Cerebellar cortex (tissue), 1 donor: ENCODE measurements at regions not wholly inside any gene's neighbourhood (a gene's known extent, or its start where the extent isn't known, plus 50 kb on each side); places are given as distances from the start of the nearest gene placed in this dataset.

ENCODE experiments used
- DNase-seq: peaks from one replicate; pipeline ENCODE4 v3.0.0-alpha.2; 2015; ENCODE audit warnings: low spot score

GRCh38 chr9:99365233-99365980, 143.3 kb downstream of the SEC61B start:
- no peak for DNase-seq

DNA sequence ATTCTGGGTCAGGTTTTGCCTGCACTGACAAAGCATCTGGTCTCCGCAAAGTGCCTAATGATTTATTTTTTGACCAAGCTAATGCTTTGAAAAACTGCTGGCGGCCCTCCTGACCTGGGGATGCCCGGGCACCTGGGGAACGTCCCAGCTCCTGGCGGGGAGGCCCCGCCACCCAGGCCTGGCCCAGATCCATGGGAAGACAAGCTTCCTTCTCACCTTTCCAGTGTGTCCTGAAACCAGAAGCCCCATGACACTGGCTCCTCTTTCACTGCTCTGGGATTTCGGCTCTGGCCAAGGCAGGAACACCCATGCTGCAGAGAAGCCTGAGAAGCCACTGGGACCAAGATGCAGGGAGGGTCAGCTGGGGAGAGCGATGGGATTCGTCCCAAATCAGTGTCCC, 144.1 kb downstream of the SEC61B start:
- no peak for DNase-seq

GRCh38 chr9:99366621-99367020, 144.5 kb downstream of the SEC61B start:
- no peak for DNase-seq

GRCh38 chr9:99368341-99369326, 146.6 kb downstream of the SEC61B start:
- peak; percentile 66 for DNase-seq

GRCh38 chr9:99369327-99369722, 147.2 kb downstream of the SEC61B start:
- no peak for DNase-seq

DNA sequence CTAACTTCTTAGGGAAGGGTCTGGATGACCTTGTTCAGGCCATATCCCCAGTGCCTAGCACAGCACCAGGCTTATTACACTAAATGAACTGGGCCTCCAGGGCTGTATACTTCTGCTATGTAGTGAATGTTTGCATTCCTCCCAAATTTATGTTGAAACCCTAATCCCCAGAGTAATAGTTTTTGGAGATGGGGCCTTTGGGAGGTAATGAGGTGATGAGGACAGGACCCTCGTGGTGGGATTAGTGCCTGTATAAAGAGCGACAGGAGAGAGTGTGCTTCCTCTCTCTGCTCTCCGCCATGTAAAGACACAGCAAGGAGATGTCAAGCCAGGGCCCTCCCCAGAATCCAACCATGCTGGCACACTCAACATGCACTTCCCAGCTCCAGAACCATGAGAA, 148.3 kb downstream of the SEC61B start:
- no peak for DNase-seq

DNA sequence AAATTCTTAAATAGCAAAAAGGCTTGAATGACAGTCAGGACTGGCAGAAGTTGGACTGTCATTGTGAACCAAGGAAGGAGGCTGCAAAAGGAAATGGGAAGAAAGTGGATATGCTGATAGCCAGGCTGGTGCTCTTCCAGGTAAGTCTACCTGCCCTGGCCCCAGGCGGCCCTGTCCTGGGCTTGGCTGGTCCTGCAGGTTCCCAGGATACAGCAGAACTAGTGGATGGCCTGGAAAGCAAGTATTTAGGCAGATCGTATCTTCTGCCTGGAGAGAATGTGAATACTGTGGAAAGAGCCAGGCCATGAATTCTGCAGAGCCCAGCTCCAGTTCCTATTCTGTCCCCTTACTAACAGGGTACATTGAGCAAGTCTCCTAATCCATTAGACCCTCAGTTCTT, 149.3 kb downstream of the SEC61B start:
- no peak for DNase-seq

- DNase-seq: peak; percentile 96
Observed at GRCh38 chr9:99373912-99374311, 151.8 kb downstream of the SEC61B start.

GRCh38 chr9:99374793-99375192, 152.7 kb downstream of the SEC61B start:
- no peak for DNase-seq

DNA sequence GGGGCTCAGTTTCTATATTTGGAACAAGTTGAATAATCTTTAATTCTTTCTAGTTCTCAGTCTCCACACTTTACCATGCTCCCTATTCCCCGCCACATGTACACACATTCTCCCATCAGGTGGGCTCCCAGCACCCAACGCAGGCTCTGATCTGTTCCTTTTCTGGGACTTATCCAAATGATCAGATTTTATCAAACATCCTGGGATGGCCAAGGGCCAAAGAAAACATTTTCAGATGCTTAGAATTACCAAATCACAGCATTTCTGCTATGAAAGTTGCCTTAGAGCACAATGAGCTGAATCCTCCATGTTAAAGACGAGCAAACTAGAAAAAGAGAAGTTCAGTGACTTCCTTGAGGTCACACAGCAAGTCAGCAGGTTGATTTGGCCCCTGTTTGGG, 153.4 kb downstream of the SEC61B start:
- no peak for DNase-seq

DNA sequence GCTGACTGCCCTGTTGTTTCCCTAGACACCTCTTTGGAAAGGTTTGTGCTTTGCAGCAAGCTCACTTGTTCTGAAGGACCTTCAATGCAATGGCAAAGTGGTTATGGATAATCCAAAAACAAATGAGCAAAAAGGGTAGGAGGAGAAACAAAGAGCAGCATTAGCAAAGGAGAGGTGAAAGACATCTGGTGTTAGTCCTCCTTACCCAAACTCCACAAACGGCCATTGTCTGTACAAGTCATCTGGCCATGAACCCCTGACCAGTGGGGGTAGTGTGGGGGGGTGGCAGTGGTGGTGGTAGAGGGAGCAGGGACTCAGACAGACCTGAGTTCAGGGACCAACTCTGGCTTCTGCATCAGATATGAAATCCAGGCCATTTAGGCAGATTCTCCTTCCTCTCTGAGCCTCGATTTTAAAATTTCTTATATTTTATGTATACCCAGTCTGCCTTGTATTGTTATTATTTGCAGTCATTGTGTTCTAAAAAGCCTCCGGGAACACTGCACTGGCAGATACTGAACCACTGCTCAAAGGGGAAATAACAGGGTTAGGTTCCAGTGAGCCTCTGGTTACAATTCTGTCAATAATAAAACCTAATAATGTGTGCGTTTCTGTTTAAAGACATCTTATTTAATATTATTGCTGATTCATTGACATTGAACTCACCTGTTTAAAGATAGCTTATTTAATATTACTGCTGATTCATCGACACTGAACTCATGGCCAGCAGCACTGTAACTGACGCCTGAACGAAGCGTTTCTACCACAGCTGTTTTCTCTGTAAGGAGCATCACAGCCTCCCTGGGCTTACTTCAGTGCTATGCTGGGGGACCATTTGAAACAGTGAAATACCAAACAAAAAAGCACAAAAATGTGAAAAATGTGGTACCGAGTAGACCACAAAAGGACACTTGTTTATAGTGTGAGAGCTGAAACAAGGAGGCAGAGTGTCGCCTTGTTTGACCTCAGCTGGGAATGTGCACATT, 156.0 kb downstream of the SEC61B start:
- no peak for DNase-seq

DNA sequence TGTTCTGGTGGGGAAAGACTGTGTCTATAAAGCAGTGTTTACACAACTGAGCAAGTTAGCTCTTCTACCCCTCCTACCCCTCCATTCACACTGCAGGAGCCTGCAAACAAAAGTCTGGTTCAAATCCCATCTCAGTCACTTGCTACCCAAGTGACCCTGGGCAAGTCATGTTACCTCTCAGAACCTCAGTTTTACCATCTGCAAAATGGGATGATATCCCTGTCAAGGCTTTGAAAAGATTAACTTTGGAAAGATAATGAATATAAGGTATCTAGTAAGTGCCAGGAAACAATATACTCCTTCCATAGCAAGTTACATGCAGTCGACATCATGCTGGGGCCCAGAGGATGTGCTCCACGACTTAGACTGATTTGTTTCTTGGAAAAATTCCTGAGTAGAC, 161.5 kb downstream of the SEC61B start:
- DNase-seq: no peak

DNA sequence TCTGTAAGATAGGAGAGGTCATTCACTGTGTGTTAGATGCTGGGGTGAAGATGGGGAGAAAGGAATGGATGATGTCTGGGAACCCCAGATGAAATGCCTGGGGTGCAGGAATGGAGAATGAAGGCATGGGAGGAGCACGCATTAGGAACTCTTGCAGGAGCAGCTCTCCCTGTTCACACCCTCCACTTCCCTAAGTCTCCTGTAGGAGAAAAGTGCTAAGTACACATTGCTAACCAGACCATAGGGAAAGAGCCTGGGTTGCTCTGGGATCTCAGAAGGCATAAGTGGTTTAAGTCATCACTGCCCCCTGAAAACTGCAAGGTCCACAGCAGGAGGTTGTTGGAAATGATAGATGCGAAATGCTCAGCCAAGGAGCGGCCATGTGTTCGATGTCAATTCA, 163.1 kb downstream of the SEC61B start:
- no peak for DNase-seq

GRCh38 chr9:99385814-99386279, 163.8 kb downstream of the SEC61B start:
- no peak for DNase-seq

GRCh38 chr9:99387431-99387830, 165.3 kb downstream of the SEC61B start:
- DNase-seq: no peak

- DNase-seq: no peak
Observed at GRCh38 chr9:99389087-99390033, 167.3 kb downstream of the SEC61B start.

- DNase-seq: no peak
Observed at GRCh38 chr9:99391937-99392594, 170.0 kb downstream of the SEC61B start.

- no peak for DNase-seq
Observed at GRCh38 chr9:99392986-99393385, 170.9 kb downstream of the SEC61B start.

- DNase-seq: no peak
Observed at GRCh38 chr9:99393993-99394392, 171.9 kb downstream of the SEC61B start.

DNA sequence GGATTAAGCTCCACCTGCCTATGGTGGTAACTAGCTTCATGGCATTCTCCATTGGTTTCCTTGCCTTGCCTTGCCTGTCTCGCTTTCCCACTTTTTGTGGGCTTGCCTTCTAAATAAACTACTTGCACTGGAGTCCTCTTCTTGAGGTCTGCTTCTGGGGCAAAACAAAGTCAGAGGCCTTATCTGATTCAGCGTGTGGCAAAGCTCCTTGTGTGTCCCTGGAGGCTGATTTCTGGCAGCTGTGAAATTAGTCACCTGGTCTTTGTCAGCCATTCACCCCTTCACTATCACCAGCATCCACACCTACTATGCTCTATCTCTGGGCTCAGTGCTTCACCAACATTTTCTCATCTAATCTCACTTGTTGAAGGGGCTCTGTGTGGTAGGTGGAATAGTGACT, 176.2 kb downstream of the SEC61B start:
- no peak for DNase-seq
